Fibroblast of lung (primary cell): ENCODE measurements at regions not wholly inside any gene's neighbourhood (a gene's known extent, or its start where the extent isn't known, plus 50 kb on each side); places are given as distances from the start of the nearest gene placed in this dataset.
"Not testable (repeated sequence)": the region's sequence is repeated elsewhere in the genome, so short reads cannot be mapped to it uniquely, and the experiment has no call there.

ENCODE experiments used
- DNase-seq, 2 donors: peaks; one replicate each; pipeline versions ENCODE4 v3.0.0 to v3.0.0-alpha.2; 2010; ENCODE audit warnings: low read depth in 2 of 2
- H2AFZ ChIP-seq: 2 replicates; pipeline ENCODE4 v1.5.1; 2012; ENCODE audit warnings: low read length, control low read depth, inconsistent platforms
- H3K27ac ChIP-seq: 2 replicates; pipeline ENCODE4 v1.5.1; 2011; ENCODE audit warnings: low read length, control low read depth; ENCODE audit not compliant: insufficient read depth
- H3K27me3 ChIP-seq: 2 replicates; pipeline ENCODE4 v1.5.1; 2011; ENCODE audit warnings: mild to moderate bottlenecking, low read length; ENCODE audit not compliant: control insufficient read depth, insufficient read depth
- H3K36me3 ChIP-seq: 2 replicates; pipeline ENCODE4 v1.5.1; 2011; ENCODE audit warnings: low read length; ENCODE audit not compliant: control insufficient read depth, insufficient read depth
- H3K4me1 ChIP-seq: 2 replicates; pipeline ENCODE4 v1.5.1; 2011; ENCODE audit warnings: low read length; ENCODE audit not compliant: control insufficient read depth, insufficient read depth; ENCODE audit errors: extremely low read depth
- H3K4me2 ChIP-seq: 2 replicates; pipeline ENCODE4 v1.5.1; 2011; ENCODE audit warnings: low read length, control low read depth; ENCODE audit not compliant: insufficient read depth; ENCODE audit errors: extremely low read depth
- H3K4me3 ChIP-seq, 4 experiments: fragments of 200-600 bp in 1 of 4; sonication (generic) in 1 of 4; replicated peaks in 1 of 4; 2 replicates each; pipeline ENCODE4 v1.5.1; 2011 to 2016; ENCODE audit warnings: low read length in 4 of 4, low read depth in 3 of 4, mild to moderate bottlenecking in 3 of 4, control low read depth in 2 of 4, inconsistent platforms in 1 of 4, mixed read lengths in 1 of 4; ENCODE audit not compliant: insufficient read depth in 1 of 4; ENCODE audit errors: control extremely low read depth in 1 of 4
- H3K79me2 ChIP-seq: 2 replicates; pipeline ENCODE4 v1.5.1; 2012; ENCODE audit warnings: mild to moderate bottlenecking, low read length, inconsistent platforms; ENCODE audit not compliant: control insufficient read depth, insufficient read depth
- H3K9ac ChIP-seq: 2 replicates; pipeline ENCODE4 v1.5.1; 2011; ENCODE audit warnings: mild to moderate bottlenecking, low read length, control low read depth; ENCODE audit not compliant: insufficient read depth
- H3K9me3 ChIP-seq: 2 replicates; pipeline ENCODE4 v1.5.1; 2012; ENCODE audit warnings: low read depth, low read length; ENCODE audit not compliant: control insufficient read depth, insufficient read depth
- H4K20me1 ChIP-seq: 2 replicates; pipeline ENCODE4 v1.5.1; 2011; ENCODE audit warnings: low read length; ENCODE audit not compliant: control insufficient read depth, insufficient read depth; ENCODE audit errors: extremely low read depth
- CTCF ChIP-seq, 2 donors: IDR thresholded peaks in 1 of 2; conservative IDR thresholded peaks in 1 of 2; 1 replicate in 1 of 2; 2 replicates in 1 of 2; pipeline ENCODE4 v1.5.1; 2011 to 2012; ENCODE audit warnings: low read length in 2 of 2, control low read depth in 1 of 2, inconsistent platforms in 1 of 2, low read depth in 1 of 2, mild to moderate bottlenecking in 1 of 2
- EZH2 ChIP-seq: IDR thresholded peaks from 2 replicates; pipeline ENCODE4 v1.5.1; 2012; ENCODE audit warnings: low read length, control low read depth, mild to moderate bottlenecking; ENCODE audit errors: missing control alignments

GRCh38 chrX:139324756-139325155 is 205.8 kb upstream of the F9 start:
- no peaks in the 10 kb centered on the region for H3K36me3 ChIP-seq
- H3K9ac ChIP-seq, result no peak overlapping the region
- no peaks in the 10 kb centered on the region for H3K4me1 ChIP-seq
- no peak for DNase-seq
- H3K4me3 ChIP-seq, result no peak overlapping the region
- H3K4me2 ChIP-seq, result no peak overlapping the region
- H3K9me3 ChIP-seq, result no peaks in the 10 kb centered on the region
- H3K27me3 ChIP-seq, result no peaks in the 10 kb centered on the region
- H3K27ac ChIP-seq, result no peak overlapping the region
- no peak overlapping the region for H2AFZ ChIP-seq
- H3K79me2 ChIP-seq, result no peaks in the 10 kb centered on the region
- TF ChIP-seq EZH2, result no peak
- no peak for TF ChIP-seq CTCF (conservative IDR thresholded peaks at IDR 0.05 in 1 of 2, IDR thresholded peaks at IDR 0.05 in 1 of 2; ENCODE audit: low read depth in 1 of 2, low read length in 2 of 2)
- no peaks in the 10 kb centered on the region for H4K20me1 ChIP-seq

GRCh38 chrX:139320661-139321354 is 209.7 kb upstream of the F9 start:
- not testable (repeated sequence) for H2AFZ ChIP-seq, H3K79me2 ChIP-seq, H3K9ac ChIP-seq

GRCh38 chrX:139306675-139307074 is 223.9 kb upstream of the F9 start:
- H3K4me2 ChIP-seq, H3K27ac ChIP-seq, DNase-seq, H2AFZ ChIP-seq, H4K20me1 ChIP-seq, H3K9ac ChIP-seq, H3K27me3 ChIP-seq, H3K4me3 ChIP-seq, H3K79me2 ChIP-seq, H3K9me3 ChIP-seq, H3K36me3 ChIP-seq, H3K4me1 ChIP-seq: not testable (repeated sequence)

More at GRCh38 chrX:139320661-139321354, 209.7 kb upstream of the F9 start:
- H3K36me3 ChIP-seq, H3K9me3 ChIP-seq, DNase-seq, H3K27me3 ChIP-seq, H4K20me1 ChIP-seq, H3K27ac ChIP-seq, H3K4me2 ChIP-seq, H3K4me3 ChIP-seq, H3K4me1 ChIP-seq: not testable (repeated sequence)

GRCh38 chrX:139304471-139304870 is 226.1 kb upstream of the F9 start:
- H4K20me1 ChIP-seq, result no peaks in the 10 kb centered on the region
- no peak overlapping the region for H3K4me2 ChIP-seq
- H3K9me3 ChIP-seq, result no peaks in the 10 kb centered on the region
- no peaks in the 10 kb centered on the region for H3K4me1 ChIP-seq
- H3K79me2 ChIP-seq, result no peaks in the 10 kb centered on the region
- no peak overlapping the region for H2AFZ ChIP-seq
- H3K27me3 ChIP-seq, result no peaks in the 10 kb centered on the region
- no peak overlapping the region for H3K9ac ChIP-seq
- peak in 1 of 2 donors; percentile 71 for DNase-seq
- TF ChIP-seq CTCF (conservative IDR thresholded peaks at IDR 0.05 in 1 of 2, IDR thresholded peaks at IDR 0.05 in 1 of 2; ENCODE audit: low read depth in 1 of 2, low read length in 2 of 2) (no peak), EZH2 (no peak)
- no peak overlapping the region for H3K27ac ChIP-seq
- H3K36me3 ChIP-seq, result no peaks in the 10 kb centered on the region
- no peak overlapping the region for H3K4me3 ChIP-seq
